NCI-H1048 (cell line): ENCODE measurements at regions not wholly inside any gene's neighbourhood (a gene's known extent, or its start where the extent isn't known, plus 50 kb on each side); places are given as distances from the start of the nearest gene placed in this dataset.

Experiments
- DNase-seq: peaks from one replicate; lab custom pipeline; 2025; lab: John Stamatoyannopoulos, UW

GRCh38 chr7:81648716-81649115, 121.1 kb downstream of the HGF start:
- no peak for DNase-seq

- no peak for DNase-seq
These were observed 124.4 kb downstream of the HGF start for GRCh38 chr7:81645435-81645834.

GRCh38 chr7:81641873-81642272, 128.0 kb downstream of the HGF start:
- no peak for DNase-seq

- DNase-seq: no peak
These were observed 131.6 kb downstream of the HGF start for GRCh38 chr7:81638198-81638597.

GRCh38 chr7:81637534-81637933, 132.3 kb downstream of the HGF start:
- no peak for DNase-seq

- no peak for DNase-seq
These were observed 137.4 kb downstream of the HGF start for GRCh38 chr7:81632418-81632817.

GRCh38 chr7:81630600-81630999, 139.2 kb downstream of the HGF start:
- no peak for DNase-seq

GRCh38 chr7:81629702-81630101, 140.1 kb downstream of the HGF start:
- DNase-seq: no peak

GRCh38 chr7:81628951-81629350, 140.9 kb downstream of the HGF start:
- no peak for DNase-seq

GRCh38 chr7:81627536-81628287, 142.1 kb downstream of the HGF start:
- no peak for DNase-seq

GRCh38 chr7:81626008-81626407, 143.8 kb downstream of the HGF start:
- DNase-seq: no peak

- no peak for DNase-seq
These were observed 144.9 kb downstream of the HGF start for GRCh38 chr7:81624650-81625631.

- no peak for DNase-seq
These were observed 145.7 kb downstream of the HGF start for GRCh38 chr7:81624021-81624592.

- DNase-seq: no peak
These were observed 146.5 kb downstream of the HGF start for GRCh38 chr7:81623251-81623855.

GRCh38 chr7:81621893-81622292, 148.0 kb downstream of the HGF start:
- no peak for DNase-seq

GRCh38 chr7:81618396-81619014, 151.3 kb downstream of the HGF start:
- DNase-seq: no peak

- DNase-seq: no peak
These were observed 152.9 kb downstream of the HGF start for GRCh38 chr7:81616951-81617350.

- no peak for DNase-seq
These were observed 158.0 kb downstream of the HGF start for GRCh38 chr7:81611805-81612204.

- DNase-seq: no peak
These were observed 158.8 kb downstream of the HGF start for GRCh38 chr7:81611040-81611439.

GRCh38 chr7:81608748-81609382, 161.0 kb downstream of the HGF start:
- no peak for DNase-seq

- no peak for DNase-seq
These were observed 161.9 kb downstream of the HGF start for GRCh38 chr7:81607987-81608386.
